GM21526 (cell line): ENCODE measurements at regions not wholly inside any gene's neighbourhood (a gene's known extent, or its start where the extent isn't known, plus 50 kb on each side); places are given as distances from the start of the nearest gene placed in this dataset.
"Not testable (repeated sequence)": the region's sequence is repeated elsewhere in the genome, so short reads cannot be mapped to it uniquely, and the experiment has no call there.

Source experiments
- ATAC-seq: cut with Tn5 transposase; IDR thresholded peaks from one replicate; pipeline ENCODE4 v1.9.1; 2021; ENCODE audit warnings: moderate library complexity; ENCODE audit not compliant: unreplicated experiment, low FRiP score

- ATAC-seq: no peak
Measured at GRCh38 chr15:35691891-35692867, 146.2 kb upstream of the DPH6 start.

GRCh38 chr15:35693286-35693685 lies 147.3 kb upstream of the DPH6 start:
- no peak for ATAC-seq

- ATAC-seq: no peak
Measured at GRCh38 chr15:35693886-35694285, 147.9 kb upstream of the DPH6 start.

- ATAC-seq: no peak
Measured at GRCh38 chr15:35695003-35695402, 149.0 kb upstream of the DPH6 start.

GRCh38 chr15:35696767-35697231 lies 150.8 kb upstream of the DPH6 start:
- no peak for ATAC-seq

GRCh38 chr15:35697549-35698299 lies 151.8 kb upstream of the DPH6 start:
- no peak for ATAC-seq

GRCh38 chr15:35698331-35698730 lies 152.4 kb upstream of the DPH6 start:
- ATAC-seq: no peak

- ATAC-seq: no peak
Measured at GRCh38 chr15:35698966-35699575, 153.1 kb upstream of the DPH6 start.

GRCh38 chr15:35700091-35700593 lies 154.2 kb upstream of the DPH6 start:
- ATAC-seq: not testable (repeated sequence)

- ATAC-seq: no peak
Measured at GRCh38 chr15:35701402-35702046, 155.6 kb upstream of the DPH6 start.

GRCh38 chr15:35702946-35703495 lies 157.1 kb upstream of the DPH6 start:
- ATAC-seq: no peak

GRCh38 chr15:35705030-35705883 lies 159.3 kb upstream of the DPH6 start:
- ATAC-seq: no peak

- ATAC-seq: no peak
Measured at GRCh38 chr15:35705884-35706585, 160.1 kb upstream of the DPH6 start.

- no peak for ATAC-seq
Measured at GRCh38 chr15:35712956-35713355, 167.0 kb upstream of the DPH6 start.

- no peak for ATAC-seq
Measured at GRCh38 chr15:35713733-35714132, 167.8 kb upstream of the DPH6 start.

- ATAC-seq: no peak
Measured at GRCh38 chr15:35717721-35718120, 171.8 kb upstream of the DPH6 start.

GRCh38 chr15:35720019-35720418 lies 174.1 kb upstream of the DPH6 start:
- ATAC-seq: no peak

- ATAC-seq: no peak
Measured at GRCh38 chr15:35720984-35721383, 175.0 kb upstream of the DPH6 start.
